ENCODE measurements at regions not wholly inside any gene's neighbourhood (a gene's known extent, or its start where the extent isn't known, plus 50 kb on each side); places are given as distances from the start of the nearest gene placed in this dataset.

DNA sequence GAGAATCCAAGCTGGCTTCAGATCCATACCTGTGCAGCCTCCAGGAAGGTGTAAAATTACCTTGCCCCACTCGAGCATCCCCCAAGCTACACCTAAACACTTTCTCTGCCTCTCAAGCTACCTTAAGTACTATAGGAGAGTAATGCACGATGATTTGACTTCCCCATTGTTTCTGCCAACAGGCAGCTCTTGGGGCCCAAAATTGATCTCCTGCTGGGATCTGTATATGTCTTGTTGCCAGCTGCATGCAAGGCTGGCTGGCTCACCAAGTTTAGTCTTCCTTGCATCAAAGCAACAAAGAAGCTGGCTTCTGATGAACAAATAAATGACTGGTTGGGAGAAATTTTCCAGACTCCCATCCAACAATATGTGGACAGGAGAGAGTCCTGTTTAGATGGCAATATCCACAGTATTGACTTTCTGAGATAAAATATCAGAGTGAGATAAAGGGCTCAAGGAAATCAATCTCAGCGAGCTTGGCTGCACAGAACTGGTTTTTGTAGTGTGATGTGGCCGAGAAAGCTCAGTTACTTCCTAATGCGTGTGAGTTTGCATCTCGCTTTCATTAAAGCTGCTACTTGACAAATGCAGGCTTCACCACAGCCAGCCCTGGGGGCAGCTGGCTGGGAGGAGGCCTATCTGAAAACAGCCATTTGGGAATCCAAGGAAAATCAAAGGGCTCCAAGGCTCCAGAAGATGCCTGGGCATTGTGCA lies 140.7 kb downstream of the MINAR1 start:
- H3K56ac ChIP-seq (replicated peaks; ENCODE audit: insufficient read length, low read depth, low read length): no peak overlapping the region
- 0 out of 4 replicates have a peak, but pooled peaks cover 0 to 4% of the 10 kb centered on the region in 2 experiments for H3K9me3 ChIP-seq (ENCODE audit: insufficient read depth in 2 of 2, low read depth in 1 of 2, low read length in 1 of 2)
- no peak overlapping the region for H3K4me3 ChIP-seq (ENCODE audit: extremely low read depth in 1 of 4, insufficient read depth in 2 of 4, low read depth in 3 of 4, low read length in 4 of 4)
- H3K14ac ChIP-seq (ENCODE audit: insufficient read length): no peak overlapping the region
- 85% methylated on average over 6 of the region's 6 CpGs; no CpG with 5 or more reads in 1 of the 2 experiments for WGBS, 2 experiments (ENCODE audit: extremely low coverage in 1 of 2, insufficient coverage in 1 of 2, insufficient read length in 1 of 2, insufficient replicate concordance in 2 of 2, low coverage in 1 of 2, low lambda C conversion rate in 2 of 2, missing lambda C conversion rate in 1 of 2)
- H3K23me2 ChIP-seq (ENCODE audit: low read depth, low read length): no peaks in the 10 kb centered on the region
- DNase-seq (ENCODE audit: low read depth in 1 of 2, low spot score in 2 of 2) (no peak), FAIRE-seq (no peak)
- no peak overlapping the region for H2BK120ac ChIP-seq (replicated peaks; ENCODE audit: low read depth, low read length)
- no peaks in the 10 kb centered on the region for H3K27me3 ChIP-seq (replicated peaks in 1 of 4; ENCODE audit: control insufficient read depth in 3 of 4, extremely low read depth in 1 of 4, insufficient read depth in 3 of 4, low read length in 3 of 4)
- no peak overlapping the region for H2AK5ac ChIP-seq (ENCODE audit: low read depth, low read length)
- H3K4me2 ChIP-seq (ENCODE audit: insufficient read depth in 1 of 2, low read depth in 2 of 2, low read length in 2 of 2): no peak overlapping the region
- no peak overlapping the region for H3K4ac ChIP-seq (replicated peaks; ENCODE audit: insufficient read length, low read depth, low read length)
- no peak overlapping the region for H2BK20ac ChIP-seq (ENCODE audit: low read length)
- TF ChIP-seq BCL11A (IDR thresholded peaks at IDR 0.05; ENCODE audit: low read depth in 2 of 2, low read length in 2 of 2) (no peak), NRF1 (IDR thresholded peaks at IDR 0.05; ENCODE audit: low read depth, low read length) (no peak), EP300 (IDR thresholded peaks at IDR 0.05; ENCODE audit: borderline replicate concordance in 1 of 2, low read depth in 2 of 2, low read length in 2 of 2) (no peak), RFX5 (IDR thresholded peaks at IDR 0.05; ENCODE audit: borderline replicate concordance, low read depth, low read length) (no peak), RAD21 (IDR thresholded peaks at IDR 0.05 in 1 of 2, conservative IDR thresholded peaks at IDR 0.05 in 1 of 2; ENCODE audit: low read depth in 2 of 2, low read length in 2 of 2) (no peak), HDAC6 (IDR thresholded peaks at IDR 0.05; ENCODE audit: low read depth, low read length) (no peak), GABPA (IDR thresholded peaks at IDR 0.05; ENCODE audit: borderline replicate concordance, insufficient read depth, low read length) (no peak), TAF1 (IDR thresholded peaks at IDR 0.05; ENCODE audit: low read depth, low read length) (no peak), EGR1 (IDR thresholded peaks at IDR 0.05; ENCODE audit: borderline replicate concordance, low read depth, low read length) (no peak), SUZ12 (IDR thresholded peaks at IDR 0.05; ENCODE audit: low read length) (no peak), CEBPB (IDR thresholded peaks at IDR 0.05; ENCODE audit: low read depth, low read length) (no peak)
- TF ChIP-seq, protein P1, sequence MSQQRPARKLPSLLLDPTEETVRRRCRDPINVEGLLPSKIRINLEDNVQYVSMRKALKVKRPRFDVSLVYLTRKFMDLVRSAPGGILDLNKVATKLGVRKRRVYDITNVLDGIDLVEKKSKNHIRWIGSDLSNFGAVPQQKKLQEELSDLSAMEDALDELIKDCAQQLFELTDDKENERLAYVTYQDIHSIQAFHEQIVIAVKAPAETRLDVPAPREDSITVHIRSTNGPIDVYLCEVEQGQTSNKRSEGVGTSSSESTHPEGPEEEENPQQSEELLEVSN (IDR thresholded peaks at IDR 0.05): no peak
- H4K5ac ChIP-seq (ENCODE audit: insufficient read length, low read depth, low read length): no peak overlapping the region
- no peak overlapping the region for H3K23ac ChIP-seq (ENCODE audit: insufficient read length)
- no peak overlapping the region for H2BK5ac ChIP-seq (ENCODE audit: low read depth, low read length)
- no peaks in the 10 kb centered on the region for H3K79me2 ChIP-seq (ENCODE audit: control insufficient read depth in 1 of 2, insufficient read depth in 2 of 2, low read length in 2 of 2)
- H3K36me3 ChIP-seq (ENCODE audit: control insufficient read depth in 2 of 4, insufficient read depth in 4 of 4, low read length in 3 of 4): no peaks in the 10 kb centered on the region
- H2BK15ac ChIP-seq (ENCODE audit: low read length): no peak overlapping the region
- H4K91ac ChIP-seq (replicated peaks; ENCODE audit: insufficient read length, low read length): no peak overlapping the region
- CTCF ChIA-PET (ENCODE audit: partially characterized antibody): interaction anchor here (0.8 to 6.5 kb wide), 12 partner anchors 9 to 277 kb away, joined by 3 to 35 read pairs (median 4); no protein-coding TSS in a partner anchor
- POLR2A ChIA-PET (ENCODE audit: partially characterized antibody): no interaction called here
- no peak overlapping the region for H3K18ac ChIP-seq (ENCODE audit: extremely low read depth, low read length)
- no peaks in the 10 kb centered on the region for H3K4me1 ChIP-seq (replicated peaks in 1 of 4; ENCODE audit: control insufficient read depth in 3 of 4, insufficient read depth in 4 of 4, low read length in 3 of 4)
- no peak overlapping the region for H2AFZ ChIP-seq (ENCODE audit: low read length)
- H3K27ac ChIP-seq (ENCODE audit: low read depth, low read length): no peak overlapping the region
- no peaks in the 10 kb centered on the region for H3K79me1 ChIP-seq (ENCODE audit: low read depth, low read length)
- no peak overlapping the region for H4K8ac ChIP-seq (ENCODE audit: extremely low read depth, insufficient read depth, low read length)
- H2BK12ac ChIP-seq (ENCODE audit: low read depth, low read length): no peak overlapping the region
- H3K9ac ChIP-seq (replicated peaks in 1 of 4; ENCODE audit: extremely low read depth in 1 of 4, low read depth in 3 of 4, low read length in 3 of 4): no peak overlapping the region
- no peaks in the 10 kb centered on the region for H4K20me1 ChIP-seq (replicated peaks in 1 of 2; ENCODE audit: control insufficient read depth in 1 of 2, insufficient read depth in 2 of 2, low read length in 2 of 2)

Measured in H1 (cell line).